ENCODE measurements at regions not wholly inside any gene's neighbourhood (a gene's known extent, or its start where the extent isn't known, plus 50 kb on each side); places are given as distances from the start of the nearest gene placed in this dataset.

GRCh38 chr10:62585211-62585775 lies 211.1 kb downstream of the ZNF365 start:
- Histone ChIP-seq H2BK12ac (ENCODE audit: insufficient read length, low read depth, low read length) (no peak overlapping the region), H3K56ac (ENCODE audit: insufficient read length, low read depth, low read length) (no peak overlapping the region), H2BK120ac (ENCODE audit: low read depth, low read length, poor library complexity, severe bottlenecking) (no peak overlapping the region), H4K91ac (ENCODE audit: insufficient read length, low read depth, low read length) (no peak overlapping the region), H2BK5ac (ENCODE audit: insufficient read length, low read length) (no peak overlapping the region), H4K8ac (replicated peaks; ENCODE audit: insufficient read length, low read depth, low read length) (no peak overlapping the region), H3K14ac (ENCODE audit: insufficient read depth, low read length) (no peak overlapping the region), H2AFZ (ENCODE audit: low read length) (no peak overlapping the region), H3K18ac (ENCODE audit: insufficient read length, low read depth, low read length) (no peak overlapping the region), H3K27ac (ENCODE audit: insufficient read length, low read depth, low read length) (no peak overlapping the region), H2BK15ac (ENCODE audit: low read depth, low read length) (no peak overlapping the region), H3K79me2 (ENCODE audit: insufficient read depth, low read length) (no peaks in the 10 kb centered on the region), H3K23ac (ENCODE audit: insufficient read length, low read depth, low read length) (no peak overlapping the region), H3K4ac (ENCODE audit: low read depth, low read length) (no peak overlapping the region), H3K79me1 (ENCODE audit: insufficient read depth, low read depth, low read length, poor library complexity, severe bottlenecking) (no peaks in the 10 kb centered on the region), H3T11ph (ENCODE audit: low read length) (no peak overlapping the region), H4K5ac (ENCODE audit: insufficient read length, low read depth, low read length) (no peak overlapping the region), H3K27me3 (ENCODE audit: insufficient read depth, low read length) (no peaks in the 10 kb centered on the region), H2BK20ac (ENCODE audit: low read depth, low read length, poor library complexity, severe bottlenecking) (no peak overlapping the region), H3K4me2 (ENCODE audit: insufficient read depth, insufficient read length, low read length) (no peak overlapping the region), H2AK5ac (ENCODE audit: insufficient read length, low read length) (no peak overlapping the region), H3K23me2 (ENCODE audit: insufficient read length, low read depth, low read length, poor library complexity, severe bottlenecking) (no peaks in the 10 kb centered on the region), H3K9ac (ENCODE audit: extremely low read depth, insufficient read length, low read length) (no peak overlapping the region), H3K9me3 (ENCODE audit: control insufficient read depth, low read depth, low read length) (no peaks in the 10 kb centered on the region), H3K4me1 (ENCODE audit: insufficient read depth, low read length) (no peaks in the 10 kb centered on the region), H4K20me1 (ENCODE audit: control insufficient read depth, insufficient read depth, insufficient read length) (no peaks in the 10 kb centered on the region)
- no CpG with 5 or more reads among the region's 6 CpGs for WGBS (ENCODE audit: extremely low coverage, insufficient read length, low lambda C conversion rate)
- Mint-ChIP-seq H3K4me1 (no peaks in the 10 kb centered on the region), H3K27me3 (ENCODE audit: low read depth) (no peaks in the 10 kb centered on the region), H3K9me3 (peaks cover 3 to 7% of the 10 kb centered on the region in 2 experiments; a peak in 4 of 5 replicates), H3K27ac (no peak overlapping the region), H3K4me3 (no peak overlapping the region), H3K36me3 (ENCODE audit: insufficient read depth in 1 of 3, low read depth in 3 of 3) (no peaks in the 10 kb centered on the region)
- TF ChIP-seq, protein P1, sequence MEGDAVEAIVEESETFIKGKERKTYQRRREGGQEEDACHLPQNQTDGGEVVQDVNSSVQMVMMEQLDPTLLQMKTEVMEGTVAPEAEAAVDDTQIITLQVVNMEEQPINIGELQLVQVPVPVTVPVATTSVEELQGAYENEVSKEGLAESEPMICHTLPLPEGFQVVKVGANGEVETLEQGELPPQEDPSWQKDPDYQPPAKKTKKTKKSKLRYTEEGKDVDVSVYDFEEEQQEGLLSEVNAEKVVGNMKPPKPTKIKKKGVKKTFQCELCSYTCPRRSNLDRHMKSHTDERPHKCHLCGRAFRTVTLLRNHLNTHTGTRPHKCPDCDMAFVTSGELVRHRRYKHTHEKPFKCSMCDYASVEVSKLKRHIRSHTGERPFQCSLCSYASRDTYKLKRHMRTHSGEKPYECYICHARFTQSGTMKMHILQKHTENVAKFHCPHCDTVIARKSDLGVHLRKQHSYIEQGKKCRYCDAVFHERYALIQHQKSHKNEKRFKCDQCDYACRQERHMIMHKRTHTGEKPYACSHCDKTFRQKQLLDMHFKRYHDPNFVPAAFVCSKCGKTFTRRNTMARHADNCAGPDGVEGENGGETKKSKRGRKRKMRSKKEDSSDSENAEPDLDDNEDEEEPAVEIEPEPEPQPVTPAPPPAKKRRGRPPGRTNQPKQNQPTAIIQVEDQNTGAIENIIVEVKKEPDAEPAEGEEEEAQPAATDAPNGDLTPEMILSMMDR (conservative IDR thresholded peaks at IDR 0.05): no peak
- DNase-seq: no peak

All from H9 (cell line).